GM18520 (cell line): ENCODE measurements at regions not wholly inside any gene's neighbourhood (a gene's known extent, or its start where the extent isn't known, plus 50 kb on each side); places are given as distances from the start of the nearest gene placed in this dataset.

Experiments
- ATAC-seq: cut with Tn5 transposase; IDR thresholded peaks from one replicate; pipeline ENCODE4 v1.9.1; 2021; ENCODE audit not compliant: unreplicated experiment

GRCh38 chr2:104120171-104120570, 733.7 kb upstream of the POU3F3 start:
- ATAC-seq, result no peak

- no peak for ATAC-seq
Measured at GRCh38 chr2:104125096-104125495, 728.8 kb upstream of the POU3F3 start.

- ATAC-seq, result no peak
Measured at GRCh38 chr2:104127049-104127770, 726.7 kb upstream of the POU3F3 start.

- ATAC-seq, result no peak
Measured at GRCh38 chr2:104140361-104140760, 713.6 kb upstream of the POU3F3 start.

GRCh38 chr2:104158191-104158590, 695.7 kb upstream of the POU3F3 start:
- ATAC-seq, result no peak

- no peak for ATAC-seq
Measured at GRCh38 chr2:104163611-104164130, 690.2 kb upstream of the POU3F3 start.

- no peak for ATAC-seq
Measured at GRCh38 chr2:104164721-104165252, 689.1 kb upstream of the POU3F3 start.

- no peak for ATAC-seq
Measured at GRCh38 chr2:104177179-104177578, 676.7 kb upstream of the POU3F3 start.

- no peak for ATAC-seq
Measured at GRCh38 chr2:104179644-104180043, 674.3 kb upstream of the POU3F3 start.

- ATAC-seq, result no peak
Measured at GRCh38 chr2:104200533-104201168, 653.3 kb upstream of the POU3F3 start.

- no peak for ATAC-seq
Measured at GRCh38 chr2:104213758-104214157, 640.2 kb upstream of the POU3F3 start.

GRCh38 chr2:104215269-104216161, 638.4 kb upstream of the POU3F3 start:
- no peak for ATAC-seq

GRCh38 chr2:104233591-104233990, 620.3 kb upstream of the POU3F3 start:
- no peak for ATAC-seq

GRCh38 chr2:104236491-104236890, 617.4 kb upstream of the POU3F3 start:
- ATAC-seq, result no peak

- ATAC-seq, result no peak
Measured at GRCh38 chr2:104240984-104241383, 612.9 kb upstream of the POU3F3 start.

GRCh38 chr2:104249629-104250028, 604.3 kb upstream of the POU3F3 start:
- no peak for ATAC-seq

GRCh38 chr2:104250635-104251034, 603.3 kb upstream of the POU3F3 start:
- ATAC-seq, result no peak

GRCh38 chr2:104254017-104254416, 599.9 kb upstream of the POU3F3 start:
- no peak for ATAC-seq

GRCh38 chr2:104262714-104263113, 591.2 kb upstream of the POU3F3 start:
- no peak for ATAC-seq

- ATAC-seq, result no peak
Measured at GRCh38 chr2:104279646-104280045, 574.3 kb upstream of the POU3F3 start.

GRCh38 chr2:104280216-104280615, 573.7 kb upstream of the POU3F3 start:
- ATAC-seq, result no peak
